HTR-8/SVneo (cell line): ENCODE measurements at regions not wholly inside any gene's neighbourhood (a gene's known extent, or its start where the extent isn't known, plus 50 kb on each side); places are given as distances from the start of the nearest gene placed in this dataset.
"Not testable (repeated sequence)": the region's sequence is repeated elsewhere in the genome, so short reads cannot be mapped to it uniquely, and the experiment has no call there.

ENCODE experiments used
- DNase-seq: peaks from one replicate; pipeline ENCODE4 v3.0.0; 2011; ENCODE audit warnings: low spot score, mixed read lengths; ENCODE audit not compliant: insufficient read length
- FAIRE-seq: peaks from 2 replicates; lab custom pipeline; 2011; peaks lifted over from hg19 to GRCh38; lab: Jason Lieb, UNC

GRCh38 chr15:46061002-46061401 is 426.2 kb downstream of the SQOR start:
- DNase-seq (no peak), FAIRE-seq (no peak)

GRCh38 chr15:46077220-46077619 is 442.4 kb downstream of the SQOR start:
- no peak for FAIRE-seq
- DNase-seq: no peak

DNA sequence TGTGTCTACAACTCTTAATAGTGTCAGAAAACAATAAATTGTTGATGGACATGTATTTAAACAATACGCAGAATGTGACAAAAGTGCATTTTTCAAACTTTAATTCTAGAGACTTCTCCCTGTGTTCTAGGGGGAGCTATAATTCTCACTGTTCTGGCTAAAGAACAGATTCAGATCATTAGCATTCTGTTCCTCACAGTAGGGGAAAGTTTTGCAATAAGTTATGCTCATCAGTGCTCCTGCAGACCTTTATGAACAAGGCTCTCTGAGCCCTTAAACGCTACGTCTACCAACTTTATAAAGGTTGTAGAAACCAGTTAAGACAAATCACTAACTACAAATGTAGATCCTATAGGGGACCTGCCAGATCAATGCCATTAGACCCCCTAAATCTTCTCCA is 444.2 kb downstream of the SQOR start:
- FAIRE-seq (no peak), DNase-seq (no peak)

- no peak for DNase-seq
- FAIRE-seq: no peak
Observed at GRCh38 chr15:46080016-46080415, 445.2 kb downstream of the SQOR start.

DNA sequence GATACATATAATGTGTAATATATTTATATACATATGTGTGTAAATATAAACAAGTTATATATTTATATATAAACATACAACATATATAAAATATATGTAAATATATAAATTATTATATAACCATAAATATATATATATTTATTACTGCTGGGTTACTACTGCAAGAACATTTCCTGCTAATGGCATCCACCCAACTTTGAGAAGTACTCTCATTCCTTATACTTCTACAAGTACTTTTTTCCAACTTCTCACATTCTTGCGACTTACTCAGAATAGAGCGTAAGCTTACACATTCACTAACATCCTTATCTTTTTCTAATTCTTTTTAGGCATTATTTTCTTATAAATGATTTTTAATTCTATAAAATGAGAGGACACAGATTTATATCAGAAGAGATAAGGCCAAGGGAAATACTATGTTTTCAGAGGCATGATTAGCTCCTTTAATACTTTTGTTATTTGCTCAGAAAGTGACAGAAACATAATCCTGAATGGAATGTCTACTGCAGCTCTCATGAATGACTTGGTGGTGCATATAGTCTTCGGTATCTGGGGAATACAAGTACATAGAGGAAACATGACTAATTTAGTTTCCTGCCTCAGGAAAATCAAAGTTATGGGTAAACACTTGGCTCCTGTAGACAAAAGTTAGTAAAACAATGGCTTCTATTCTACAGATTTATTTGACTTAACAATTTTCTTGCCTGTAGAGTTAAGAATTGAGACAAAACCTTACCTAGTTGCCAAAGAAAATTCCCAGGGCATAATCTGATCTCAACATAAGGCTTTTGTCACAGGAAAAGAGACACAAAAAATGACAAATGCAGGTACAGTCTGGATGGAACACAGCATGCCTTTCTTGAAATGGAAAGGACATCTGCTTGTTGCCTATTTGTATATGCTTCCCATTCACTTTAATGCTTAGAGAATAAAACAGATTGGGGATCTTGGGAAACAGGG is 453.9 kb downstream of the SQOR start:
- DNase-seq (no peak), FAIRE-seq (no peak)

GRCh38 chr15:46089467-46089935 is 454.7 kb downstream of the SQOR start:
- FAIRE-seq (no peak), DNase-seq (no peak)

DNA sequence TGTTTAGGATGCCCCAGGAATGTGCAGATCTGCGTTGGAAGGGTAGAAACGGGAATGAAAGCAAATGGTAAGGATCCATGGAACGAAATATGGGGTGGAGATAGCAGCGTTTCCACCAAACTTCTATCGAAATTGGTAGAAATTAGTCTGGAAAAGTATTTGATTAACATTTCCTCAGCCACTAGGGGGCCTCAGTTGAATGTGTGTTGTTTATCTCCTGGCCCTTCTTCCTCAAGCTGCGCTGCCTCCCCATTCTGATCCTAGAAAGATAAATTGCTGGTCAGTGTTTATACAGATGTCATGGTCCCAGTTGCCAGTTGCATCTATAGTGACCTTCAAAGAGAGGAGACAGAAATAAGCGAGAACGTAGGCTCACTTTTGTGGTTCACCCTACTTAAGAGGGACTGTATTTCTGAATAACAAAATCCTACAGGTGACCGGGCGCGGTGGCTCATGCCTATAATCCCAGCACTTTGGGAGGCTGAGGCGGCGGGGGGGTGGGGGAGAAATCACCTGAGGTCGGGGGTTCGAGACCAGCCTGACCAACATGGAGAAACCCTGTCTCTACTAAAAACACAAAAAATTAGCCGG is 457.1 kb downstream of the SQOR start:
- FAIRE-seq (no peak), DNase-seq (peak; percentile 11)

- not testable (repeated sequence) for DNase-seq, FAIRE-seq
Observed at GRCh38 chr15:46098006-46098405, 463.2 kb downstream of the SQOR start.

DNA sequence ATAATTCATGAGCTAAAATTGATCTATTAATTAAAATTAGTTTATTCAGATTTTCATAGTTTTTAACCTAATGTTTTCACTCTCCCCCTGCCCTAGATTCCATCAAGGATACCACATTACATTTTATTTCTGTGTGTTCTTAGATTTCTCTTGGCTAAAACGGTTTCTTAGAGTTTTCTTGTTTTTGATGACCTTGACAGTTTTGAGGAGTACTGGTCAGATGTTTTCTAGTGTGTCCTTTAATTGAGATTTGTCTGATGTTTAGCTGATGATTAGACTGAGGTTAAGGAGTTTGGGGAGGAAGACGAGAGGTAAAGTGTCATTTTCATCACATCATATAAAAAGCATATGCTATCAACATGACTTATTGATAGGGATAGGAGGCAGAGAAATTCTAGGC is 475.9 kb downstream of the SQOR start:
- FAIRE-seq: no peak
- DNase-seq: no peak

DNA sequence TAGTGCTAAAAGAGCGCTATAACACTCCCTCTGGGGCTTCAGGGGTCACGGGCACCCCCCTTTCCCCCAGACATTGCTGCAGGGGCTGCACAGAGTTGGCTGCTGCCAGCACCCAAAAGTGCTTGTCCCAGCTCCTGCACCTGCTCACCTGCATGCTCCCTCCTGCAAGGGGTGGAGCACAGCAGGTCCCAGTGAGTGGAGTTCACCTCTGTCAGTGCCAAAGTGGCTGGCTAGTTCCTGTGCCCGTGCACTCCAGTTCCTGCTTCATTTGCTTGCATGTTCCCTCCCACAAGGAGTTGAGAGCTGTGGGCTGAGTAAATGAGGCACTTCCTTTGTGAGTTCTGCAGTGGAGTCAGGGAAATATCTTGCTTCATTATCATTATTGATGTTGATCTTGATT is 476.9 kb downstream of the SQOR start:
- FAIRE-seq (no peak), DNase-seq (no peak)

- no peak for DNase-seq
- FAIRE-seq: no peak
Observed at GRCh38 chr15:46117071-46117470, 482.2 kb downstream of the SQOR start.

GRCh38 chr15:46120713-46121112 is 485.9 kb downstream of the SQOR start:
- FAIRE-seq (no peak), DNase-seq (no peak)

GRCh38 chr15:46121441-46121840 is 486.6 kb downstream of the SQOR start:
- no peak for FAIRE-seq
- no peak for DNase-seq

DNA sequence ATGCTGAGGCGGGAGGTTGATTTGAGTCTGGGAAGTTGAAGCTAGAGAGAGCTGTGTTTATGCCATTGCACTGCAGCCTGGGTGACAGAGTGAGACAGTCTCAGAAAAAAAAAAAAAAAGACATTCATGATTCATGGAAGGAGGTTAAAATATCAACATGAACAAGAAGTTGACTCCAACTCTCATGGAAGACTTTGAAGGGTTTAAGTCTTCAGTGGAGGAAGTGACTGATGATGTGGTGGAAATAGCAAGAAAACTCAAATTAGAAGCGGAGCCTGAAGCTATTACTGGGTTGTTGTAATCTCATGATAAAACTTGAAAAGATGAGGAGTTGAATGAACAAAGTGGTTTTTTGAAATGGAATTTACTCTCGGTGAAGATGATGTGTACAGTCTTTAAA is 491.8 kb downstream of the SQOR start:
- DNase-seq (no peak), FAIRE-seq (no peak)

DNA sequence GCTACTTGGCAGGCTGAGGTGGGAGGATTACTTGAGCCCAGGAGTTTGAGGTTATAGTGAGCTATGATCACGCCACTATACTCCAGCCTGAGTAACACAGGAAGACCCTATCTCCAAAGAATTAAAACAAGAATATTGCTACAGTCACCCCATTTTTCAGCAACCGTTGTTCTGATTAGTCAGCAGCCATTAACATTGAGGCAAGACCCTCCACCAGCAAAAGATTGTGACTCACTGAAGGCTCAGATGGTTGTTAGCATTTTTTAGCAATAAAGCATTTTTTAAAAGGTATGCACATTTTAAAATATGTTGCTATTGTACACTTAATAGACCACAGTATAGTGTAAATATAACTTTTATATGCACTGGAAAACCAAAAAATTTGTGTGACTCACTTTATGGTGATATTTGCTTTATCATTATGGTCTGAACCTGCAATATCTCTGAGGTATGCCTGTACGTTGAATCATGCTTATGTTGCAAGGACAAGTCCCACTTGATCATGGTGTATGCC is 492.6 kb downstream of the SQOR start:
- FAIRE-seq (no peak), DNase-seq (no peak)

DNA sequence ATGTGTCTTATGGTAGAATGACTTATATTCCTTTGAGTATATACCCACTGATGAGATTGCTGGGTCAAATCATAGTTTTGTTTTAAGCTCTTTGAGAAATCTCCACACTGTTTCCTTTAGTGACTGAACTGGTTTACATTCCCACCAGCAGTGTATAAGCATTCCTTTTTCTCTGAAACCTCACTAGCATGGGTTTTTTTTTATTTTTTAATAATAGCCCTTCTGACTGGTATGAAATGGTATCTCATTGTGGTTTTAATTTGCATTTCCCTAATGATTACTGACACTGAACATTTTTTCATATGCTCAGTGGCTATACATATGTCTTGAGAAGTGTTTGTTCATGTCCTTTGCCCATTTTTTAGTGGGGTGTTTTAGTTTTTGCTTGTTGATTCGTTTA is 494.3 kb downstream of the SQOR start:
- DNase-seq (no peak), FAIRE-seq (no peak)

DNA sequence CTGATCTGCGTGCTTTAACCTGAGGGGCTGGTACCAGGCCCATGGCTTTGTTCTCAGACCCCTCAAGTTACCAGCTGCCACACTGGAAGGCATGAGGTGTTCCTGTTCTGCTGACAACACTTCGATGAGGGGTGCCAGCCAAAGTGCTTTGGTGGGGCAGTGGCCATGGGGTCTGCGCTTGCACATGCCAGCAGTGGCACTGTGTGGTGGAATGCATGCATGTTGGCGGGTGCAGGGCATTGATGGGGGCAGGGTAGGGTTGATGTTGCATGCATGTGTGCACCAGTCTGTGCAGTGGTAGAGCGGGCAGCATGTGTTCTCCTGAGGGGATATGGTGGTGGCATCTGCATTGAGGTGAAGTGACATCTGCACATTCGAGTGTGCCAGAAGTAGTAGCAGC is 497.0 kb downstream of the SQOR start:
- DNase-seq (no peak), FAIRE-seq (no peak)

DNA sequence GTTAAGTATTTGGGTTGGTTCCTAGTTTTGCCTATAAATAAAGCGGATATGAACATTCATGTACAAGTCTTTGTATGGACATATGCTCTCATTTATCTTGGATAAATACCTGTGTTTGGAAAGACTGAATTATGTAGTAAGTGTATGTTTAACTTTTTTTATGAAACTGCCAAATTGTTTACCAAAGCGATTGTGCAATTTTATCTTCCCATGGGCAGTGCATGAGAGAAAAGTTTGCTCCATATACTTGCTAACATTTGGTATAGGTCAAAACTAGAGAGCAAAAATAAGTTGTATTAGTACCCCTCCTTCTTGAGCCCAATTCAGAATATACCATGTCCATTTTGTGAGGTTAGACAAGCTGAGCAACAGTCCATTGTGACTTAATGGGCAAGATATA is 502.6 kb downstream of the SQOR start:
- DNase-seq (no peak), FAIRE-seq (no peak)

DNA sequence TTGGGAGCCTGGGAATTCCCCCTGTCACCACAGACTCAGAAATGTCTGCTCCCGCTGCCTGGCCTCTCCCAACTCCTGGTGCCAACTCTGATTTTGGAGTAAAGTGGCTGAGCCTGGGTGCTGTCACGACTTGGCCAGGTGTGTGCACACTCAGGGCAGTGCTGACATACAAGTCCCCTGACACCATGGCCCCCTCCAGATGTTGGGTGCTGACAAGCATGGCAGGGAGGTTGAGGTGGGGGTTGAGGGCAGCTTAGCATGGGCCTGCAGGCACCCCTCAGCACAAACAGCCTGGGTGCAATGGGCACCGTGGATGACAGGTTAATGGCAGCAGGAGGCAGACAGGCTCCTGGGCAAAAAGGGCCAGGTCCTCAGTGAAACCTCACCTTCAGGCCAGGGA is 511.2 kb downstream of the SQOR start:
- no peak for FAIRE-seq

GRCh38 chr15:46146915-46147314 is 512.1 kb downstream of the SQOR start:
- FAIRE-seq (no peak), DNase-seq (no peak)

More for the DNA sequence above, 511.2 kb downstream of the SQOR start:
- DNase-seq: no peak

DNA sequence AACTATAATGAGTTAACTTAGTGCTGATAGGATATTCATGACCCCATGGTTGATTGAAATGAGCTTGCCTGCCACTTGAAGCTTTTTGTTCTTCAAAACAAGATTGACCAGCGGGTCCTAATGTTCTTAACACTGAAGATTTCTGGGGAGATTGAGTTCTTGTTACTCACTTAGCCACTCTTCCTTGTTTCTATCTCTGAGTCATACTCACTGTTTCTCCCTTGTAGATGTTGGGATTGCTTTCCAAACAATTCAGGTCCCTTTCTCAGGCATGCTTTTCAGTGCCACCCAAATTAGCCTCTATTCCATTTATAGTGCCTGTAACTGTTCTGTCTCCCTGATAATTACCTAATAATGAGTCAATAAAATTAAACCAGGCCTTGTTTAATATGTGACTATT is 517.0 kb downstream of the SQOR start:
- DNase-seq: no peak
- FAIRE-seq: no peak
